Activated CD4-positive, alpha-beta T cell treated with anti-CD3 and anti-CD28 coated beads, Interleukin-2, amount 10 ng/mL, durations not matched to agents 7 days and 5 days (primary cell): ENCODE measurements at regions not wholly inside any gene's neighbourhood (a gene's known extent, or its start where the extent isn't known, plus 50 kb on each side); places are given as distances from the start of the nearest gene placed in this dataset.

Experiments used
- CTCF ChIA-PET: fragments of 350-600 bp; sonication (Branson Sonifier 250); formaldehyde crosslinking; loops from one replicate; lab custom pipeline; 2021; ENCODE audit warnings: antibody characterized with exemption; lab: Charles Lee
- POLR2A ChIA-PET: fragments of 350-600 bp; sonication (Branson Sonifier 250); formaldehyde crosslinking; loops from one replicate; lab custom pipeline; 2021; ENCODE audit warnings: antibody characterized with exemption; lab: Charles Lee
- DNase-seq: peaks from one replicate; pipeline ENCODE4 v3.0.0-alpha.2; 2020
- H3K27ac Mint-ChIP-seq: one replicate; pipeline ENCODE4 v1.8.0; 2021; ENCODE audit warnings: mild to moderate bottlenecking, moderate library complexity, mixed read lengths
- H3K27me3 Mint-ChIP-seq: one replicate; pipeline ENCODE4 v1.8.0; 2021; ENCODE audit warnings: mixed read lengths
- H3K36me3 Mint-ChIP-seq: one replicate; pipeline ENCODE4 v1.8.0; 2021; ENCODE audit warnings: low read depth, mixed read lengths
- H3K4me1 Mint-ChIP-seq: one replicate; pipeline ENCODE4 v1.8.0; 2021; ENCODE audit warnings: mixed read lengths
- H3K4me3 Mint-ChIP-seq: one replicate; pipeline ENCODE4 v1.8.0; 2021; ENCODE audit warnings: mild to moderate bottlenecking, moderate library complexity, mixed read lengths
- H3K9me3 Mint-ChIP-seq: one replicate; pipeline ENCODE4 v1.8.0; 2021; ENCODE audit warnings: mixed read lengths

GRCh38 chr2:45264227-45265225 is 255.3 kb upstream of the SIX2 start:
- Mint-ChIP-seq H3K27me3 (peaks cover 37% of the 10 kb centered on the region), H3K4me1 (peaks cover 11% of the 10 kb centered on the region), H3K4me3 (no peak overlapping the region), H3K27ac (no peak overlapping the region), H3K36me3 (no peaks in the 10 kb centered on the region), H3K9me3 (no peaks in the 10 kb centered on the region)
- ChIA-PET CTCF (no interaction called here), POLR2A (no interaction called here)
- DNase-seq = no peak

GRCh38 chr2:45263147-45263546 is 253.9 kb upstream of the SIX2 start:
- ChIA-PET POLR2A (interaction anchor here (0.6 kb wide), 1 partner anchor 115 kb away, joined by 3 read pairs; no protein-coding TSS in a partner anchor), CTCF (interaction anchor here (0.8 kb wide), 1 partner anchor 8 kb away, joined by 3 read pairs; no protein-coding TSS in a partner anchor)
- DNase-seq = no peak
- no peaks in the 10 kb centered on the region for H3K36me3 Mint-ChIP-seq
- peaks cover 37% of the 10 kb centered on the region for H3K27me3 Mint-ChIP-seq
- H3K4me3 Mint-ChIP-seq = no peak overlapping the region
- peaks cover 3% of the 10 kb centered on the region for H3K4me1 Mint-ChIP-seq
- no peak overlapping the region for H3K27ac Mint-ChIP-seq
- no peaks in the 10 kb centered on the region for H3K9me3 Mint-ChIP-seq

DNA sequence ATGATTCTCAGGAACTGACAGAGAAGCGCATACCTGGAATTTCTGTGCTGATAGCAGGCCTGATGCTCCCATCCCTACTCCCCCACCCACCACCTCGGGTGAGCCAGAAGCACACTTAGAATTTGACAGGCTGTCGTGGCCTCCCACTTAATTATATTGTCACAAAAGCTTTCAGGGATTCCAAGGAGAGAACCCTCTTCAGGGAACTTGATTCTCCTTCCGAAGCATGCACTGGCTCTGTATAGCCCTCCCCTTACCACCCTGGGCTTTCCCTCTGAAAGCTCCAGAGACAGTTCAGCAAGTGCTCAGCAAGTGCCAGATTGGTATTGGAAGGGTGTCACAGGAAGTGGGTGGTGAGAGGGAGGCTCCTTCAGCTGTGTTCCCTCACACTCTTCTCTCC is 252.5 kb upstream of the SIX2 start:
- no peaks in the 10 kb centered on the region for H3K36me3 Mint-ChIP-seq
- no peak for DNase-seq
- peaks cover 3% of the 10 kb centered on the region for H3K4me1 Mint-ChIP-seq
- no peaks in the 10 kb centered on the region for H3K9me3 Mint-ChIP-seq
- ChIA-PET POLR2A (no interaction called here), CTCF (no interaction called here)
- H3K27me3 Mint-ChIP-seq = peaks cover 34% of the 10 kb centered on the region
- no peak overlapping the region for H3K27ac Mint-ChIP-seq
- no peak overlapping the region for H3K4me3 Mint-ChIP-seq

DNA sequence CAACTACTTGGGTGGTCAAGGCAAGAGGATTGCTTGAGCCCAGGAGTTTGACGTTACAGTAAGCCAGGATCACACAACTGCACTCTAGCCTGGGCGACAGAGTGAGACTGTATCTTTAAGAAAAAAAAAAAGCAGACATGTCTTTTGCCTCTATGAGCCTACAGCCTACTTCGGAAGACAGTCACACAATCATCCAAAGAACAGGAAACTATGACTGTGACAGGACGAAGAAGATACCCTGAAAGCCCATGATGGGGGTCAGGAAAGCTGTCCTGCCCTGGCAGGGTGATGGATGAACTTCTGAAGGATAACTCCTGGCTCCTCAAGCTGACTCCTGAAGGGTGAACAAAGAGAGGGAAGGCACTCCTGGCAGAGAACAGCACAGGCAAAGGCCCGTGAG is 251.7 kb upstream of the SIX2 start:
- ChIA-PET CTCF (no interaction called here), POLR2A (no interaction called here)
- DNase-seq = no peak
- H3K27ac Mint-ChIP-seq = no peak overlapping the region
- H3K4me1 Mint-ChIP-seq = peaks cover 3% of the 10 kb centered on the region
- H3K27me3 Mint-ChIP-seq = peaks cover 34% of the 10 kb centered on the region
- H3K9me3 Mint-ChIP-seq = no peaks in the 10 kb centered on the region
- H3K4me3 Mint-ChIP-seq = no peak overlapping the region
- H3K36me3 Mint-ChIP-seq = no peaks in the 10 kb centered on the region

GRCh38 chr2:45259547-45260160 is 250.4 kb upstream of the SIX2 start:
- peaks cover 3% of the 10 kb centered on the region for H3K4me1 Mint-ChIP-seq
- no peaks in the 10 kb centered on the region for H3K9me3 Mint-ChIP-seq
- H3K4me3 Mint-ChIP-seq = no peak overlapping the region
- no peaks in the 10 kb centered on the region for H3K36me3 Mint-ChIP-seq
- H3K27ac Mint-ChIP-seq = no peak overlapping the region
- peaks cover 27% of the 10 kb centered on the region for H3K27me3 Mint-ChIP-seq
- POLR2A ChIA-PET = no interaction called here
- no peak for DNase-seq
- CTCF ChIA-PET = no interaction called here

GRCh38 chr2:45259138-45259537 is 249.9 kb upstream of the SIX2 start:
- peaks cover 22% of the 10 kb centered on the region for H3K27me3 Mint-ChIP-seq
- peaks cover 3% of the 10 kb centered on the region for H3K4me1 Mint-ChIP-seq
- H3K4me3 Mint-ChIP-seq = no peak overlapping the region
- POLR2A ChIA-PET = no interaction called here
- H3K27ac Mint-ChIP-seq = no peak overlapping the region
- no peak for DNase-seq
- H3K9me3 Mint-ChIP-seq = no peaks in the 10 kb centered on the region
- CTCF ChIA-PET = no interaction called here
- no peaks in the 10 kb centered on the region for H3K36me3 Mint-ChIP-seq

GRCh38 chr2:45258311-45258710 is 249.1 kb upstream of the SIX2 start:
- POLR2A ChIA-PET = no interaction called here
- CTCF ChIA-PET = no interaction called here
- H3K27ac Mint-ChIP-seq = no peak overlapping the region
- H3K4me1 Mint-ChIP-seq = peaks cover 3% of the 10 kb centered on the region
- no peaks in the 10 kb centered on the region for H3K9me3 Mint-ChIP-seq
- DNase-seq = no peak
- H3K27me3 Mint-ChIP-seq = peaks cover 16% of the 10 kb centered on the region
- no peaks in the 10 kb centered on the region for H3K36me3 Mint-ChIP-seq
- H3K4me3 Mint-ChIP-seq = no peak overlapping the region

DNA sequence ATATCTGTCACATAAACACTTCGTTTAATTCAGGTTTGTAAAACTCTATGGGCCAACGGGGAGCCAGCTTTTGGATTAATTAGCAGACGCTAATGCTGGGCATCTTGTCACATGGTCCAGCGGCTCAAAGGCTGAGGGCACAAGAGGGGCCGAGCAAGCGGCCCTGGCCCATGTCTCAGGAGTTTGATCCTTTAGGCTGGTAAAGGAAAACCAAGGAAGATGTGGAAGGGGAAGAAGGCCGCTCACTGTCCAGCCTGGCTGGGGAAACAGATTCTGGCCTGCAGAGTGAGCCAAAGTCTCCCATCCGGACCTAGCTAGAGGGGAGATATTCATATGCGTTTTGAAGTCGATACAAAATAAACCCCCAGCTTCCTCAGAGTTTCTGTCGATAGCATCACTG is 248.6 kb upstream of the SIX2 start:
- ChIA-PET CTCF (no interaction called here), POLR2A (no interaction called here)
- no peaks in the 10 kb centered on the region for H3K36me3 Mint-ChIP-seq
- no peak overlapping the region for H3K4me3 Mint-ChIP-seq
- H3K27ac Mint-ChIP-seq = no peak overlapping the region
- no peaks in the 10 kb centered on the region for H3K9me3 Mint-ChIP-seq
- peaks cover 12% of the 10 kb centered on the region for H3K27me3 Mint-ChIP-seq
- no peaks in the 10 kb centered on the region for H3K4me1 Mint-ChIP-seq
- no peak for DNase-seq

- Mint-ChIP-seq H3K36me3 (no peaks in the 10 kb centered on the region), H3K9me3 (no peaks in the 10 kb centered on the region), H3K4me3 (no peak overlapping the region), H3K27me3 (peaks cover 8% of the 10 kb centered on the region), H3K4me1 (no peaks in the 10 kb centered on the region), H3K27ac (no peak overlapping the region)
- ChIA-PET POLR2A (no interaction called here), CTCF (no interaction called here)
- no peak for DNase-seq
These were observed 247.8 kb upstream of the SIX2 start for GRCh38 chr2:45256867-45257641.

DNA sequence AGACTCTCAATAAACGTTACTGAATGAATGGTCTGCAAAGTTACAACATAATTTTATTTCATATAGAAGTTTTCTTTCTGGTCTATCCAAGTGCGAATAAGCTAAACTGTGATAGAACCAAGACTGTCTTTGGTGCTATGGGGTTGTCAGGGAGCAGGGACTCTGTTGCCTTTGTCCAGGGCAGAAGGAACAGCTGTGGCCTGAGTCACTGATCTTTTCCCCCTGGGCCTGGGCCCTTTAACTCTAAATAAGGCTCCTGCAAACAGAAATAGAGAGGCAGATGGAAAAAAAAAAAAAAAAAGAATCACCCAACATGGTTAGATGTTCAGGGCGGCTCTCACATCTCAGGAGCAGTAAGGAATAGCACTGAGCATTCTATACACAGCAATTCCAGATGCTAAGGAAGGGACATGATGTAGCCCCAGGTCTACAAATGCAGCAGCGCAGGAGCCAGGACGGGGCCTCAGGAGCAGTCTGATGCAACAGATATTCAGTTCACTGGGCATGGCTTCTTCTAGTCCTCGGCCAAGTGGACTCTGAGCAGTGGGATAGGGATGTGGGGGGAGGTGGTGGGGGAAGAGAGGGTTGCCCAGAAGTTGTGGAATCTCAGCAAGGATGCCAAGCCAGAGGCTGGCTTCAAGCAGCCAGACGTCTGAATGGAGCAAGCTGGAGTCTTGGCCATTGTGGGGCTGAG is 247.1 kb upstream of the SIX2 start:
- Mint-ChIP-seq H3K27ac (no peak overlapping the region), H3K4me1 (no peaks in the 10 kb centered on the region), H3K36me3 (no peaks in the 10 kb centered on the region), H3K4me3 (no peak overlapping the region), H3K27me3 (peaks cover 14% of the 10 kb centered on the region), H3K9me3 (no peaks in the 10 kb centered on the region)
- POLR2A ChIA-PET = no interaction called here
- CTCF ChIA-PET = interaction anchor here (0.7 kb wide), 1 partner anchor 31 kb away, joined by 3 read pairs; no protein-coding TSS in a partner anchor
- no peak for DNase-seq

DNA sequence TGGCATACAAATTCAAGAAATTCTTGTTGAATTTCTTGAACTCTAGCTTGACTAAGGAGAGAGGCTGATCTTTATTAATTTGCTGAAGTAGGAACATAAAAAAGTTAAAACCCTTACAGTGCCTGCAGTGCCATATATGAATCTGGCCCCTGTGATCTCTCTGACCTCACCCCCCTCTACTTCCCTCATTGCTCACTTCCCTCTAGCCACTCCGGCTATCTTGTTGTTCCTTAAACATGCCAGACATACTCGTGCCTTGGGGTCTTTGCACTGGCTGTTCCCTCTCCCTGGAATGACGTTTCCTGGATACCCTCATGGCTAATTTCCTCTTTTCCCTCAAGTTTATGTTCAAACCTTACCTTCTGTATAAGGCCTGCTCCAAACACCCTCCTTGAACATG is 246.3 kb upstream of the SIX2 start:
- Mint-ChIP-seq H3K4me1 (no peaks in the 10 kb centered on the region), H3K27me3 (peaks cover 17% of the 10 kb centered on the region), H3K4me3 (no peak overlapping the region), H3K9me3 (no peaks in the 10 kb centered on the region), H3K27ac (no peak overlapping the region), H3K36me3 (no peaks in the 10 kb centered on the region)
- ChIA-PET CTCF (interaction anchor here (0.7 to 1.5 kb wide), 2 partner anchors 31 to 64 kb away, joined by 3 to 4 read pairs; no protein-coding TSS in a partner anchor), POLR2A (no interaction called here)
- no peak for DNase-seq

GRCh38 chr2:45254025-45254424 is 244.8 kb upstream of the SIX2 start:
- H3K27ac Mint-ChIP-seq = no peak overlapping the region
- H3K4me3 Mint-ChIP-seq = no peak overlapping the region
- H3K36me3 Mint-ChIP-seq = no peaks in the 10 kb centered on the region
- DNase-seq = no peak
- CTCF ChIA-PET = interaction anchor here (0.5 to 1.5 kb wide), 2 partner anchors 66 to 240 kb away, joined by 4 read pairs; no protein-coding TSS in a partner anchor
- POLR2A ChIA-PET = no interaction called here
- H3K27me3 Mint-ChIP-seq = peaks cover 17% of the 10 kb centered on the region
- no peaks in the 10 kb centered on the region for H3K9me3 Mint-ChIP-seq
- no peaks in the 10 kb centered on the region for H3K4me1 Mint-ChIP-seq
